GM18870 (cell line): ENCODE measurements at regions not wholly inside any gene's neighbourhood (a gene's known extent, or its start where the extent isn't known, plus 50 kb on each side); places are given as distances from the start of the nearest gene placed in this dataset.
"Not testable (repeated sequence)": the region's sequence is repeated elsewhere in the genome, so short reads cannot be mapped to it uniquely, and the experiment has no call there.

Source experiments
- ATAC-seq: cut with Tn5 transposase; IDR thresholded peaks from one replicate; pipeline ENCODE4 v1.9.1; 2021; ENCODE audit warnings: moderate library complexity; ENCODE audit not compliant: unreplicated experiment

GRCh38 chr7:155395176-155395797 lies 62.6 kb upstream of the EN2 start:
- ATAC-seq, result no peak

- ATAC-seq, result no peak
Observed at GRCh38 chr7:155396661-155397060, 61.3 kb upstream of the EN2 start.

GRCh38 chr7:155397758-155398714 lies 59.9 kb upstream of the EN2 start:
- not testable (repeated sequence) for ATAC-seq

- ATAC-seq, result no peak
Observed at GRCh38 chr7:155398944-155399343, 59.0 kb upstream of the EN2 start.

- no peak for ATAC-seq
Observed at GRCh38 chr7:155399577-155399976, 58.4 kb upstream of the EN2 start.

GRCh38 chr7:155401231-155401630 lies 56.7 kb upstream of the EN2 start:
- ATAC-seq, result no peak

- no peak for ATAC-seq
Observed at GRCh38 chr7:155401884-155402283, 56.0 kb upstream of the EN2 start.

- ATAC-seq, result no peak
Observed at GRCh38 chr7:155402941-155403340, 55.0 kb upstream of the EN2 start.

- ATAC-seq, result no peak
Observed at GRCh38 chr7:155404976-155405375, 53.0 kb upstream of the EN2 start.

- ATAC-seq, result no peak
Observed at GRCh38 chr7:155405399-155406318, 52.3 kb upstream of the EN2 start.

GRCh38 chr7:155407799-155408198 lies 50.1 kb upstream of the EN2 start:
- no peak for ATAC-seq
